OCI-LY3 (cell line): ENCODE measurements at regions not wholly inside any gene's neighbourhood (a gene's known extent, or its start where the extent isn't known, plus 50 kb on each side); places are given as distances from the start of the nearest gene placed in this dataset.

Experiments used
- H2AFZ ChIP-seq: fragments of 200-600, 300-600 bp; shearing (Covaris generic); 2 replicates; pipeline ENCODE4 v1.6.0; 2014; ENCODE audit warnings: antibody characterized with exemption, low read depth, low read length
- H3K27ac ChIP-seq: fragments of 200-600, 300-600 bp; sonication (generic); 2 replicates; pipeline ENCODE4 v1.5.1; 2014; ENCODE audit warnings: mild to moderate bottlenecking, low read length, moderate library complexity, mixed read lengths
- H3K27me3 ChIP-seq: fragments of 200-600, 300-600 bp; sonication (generic); 2 replicates; pipeline ENCODE4 v1.6.1; 2014; ENCODE audit warnings: low read depth, low read length, mixed read lengths
- H3K36me3 ChIP-seq: fragments of 200-600, 300-600 bp; sonication (generic); replicated peaks from 2 replicates; pipeline ENCODE3; 2014; ENCODE audit warnings: low read depth, low read length, mixed read lengths
- H3K4me1 ChIP-seq: fragments of 300-600, 200-600 bp; sonication (generic); 2 replicates; pipeline ENCODE4 v1.6.1; 2014; ENCODE audit warnings: low read length, mixed read lengths
- H3K4me2 ChIP-seq: fragments of 200-600, 300-600 bp; sonication (generic); 2 replicates; pipeline ENCODE4 v1.6.1; 2014; ENCODE audit warnings: low read length, mixed read lengths
- H3K4me3 ChIP-seq: fragments of 300-600, 200-600 bp; sonication (generic); 2 replicates; pipeline ENCODE4 v1.5.1; 2014; ENCODE audit warnings: antibody characterized with exemption, mild to moderate bottlenecking, low read length, moderate library complexity
- H3K79me2 ChIP-seq: fragments of 300-600, 200-600 bp; shearing (Covaris generic); 2 replicates; pipeline ENCODE4 v1.6.1; 2014; ENCODE audit warnings: mild to moderate bottlenecking, low read length, mixed read lengths
- H3K9ac ChIP-seq: fragments of 300-600, 200-600 bp; shearing (Covaris generic); 2 replicates; pipeline ENCODE4 v1.6.0; 2014; ENCODE audit warnings: mild to moderate bottlenecking, low read length, moderate library complexity
- H3K9me3 ChIP-seq: fragments of 200-600, 300-600 bp; shearing (Covaris generic); 2 replicates; pipeline ENCODE4 v1.6.1; 2014; ENCODE audit warnings: low read length, mixed read lengths; ENCODE audit not compliant: insufficient read depth
- H4K20me1 ChIP-seq: fragments of 200-600, 300-600 bp; sonication (generic); 2 replicates; pipeline ENCODE4 v1.6.1; 2016; ENCODE audit warnings: low read length, mixed read lengths; ENCODE audit not compliant: insufficient read depth
- CTCF ChIP-seq: fragments of 200-600, 300-600 bp; sonication (generic); IDR thresholded peaks from 2 replicates; pipeline ENCODE4 v1.5.1; 2014; ENCODE audit warnings: antibody characterized with exemption, low read length, low read depth
- EZH2phosphoT487 ChIP-seq: fragments of 200-600 bp; shearing (Covaris generic); IDR thresholded peaks from 2 replicates; pipeline ENCODE4 v1.6.1; 2018; ENCODE audit warnings: antibody characterized with exemption, mixed run types, low read depth

- Histone ChIP-seq H3K4me3 (no peak overlapping the region), H4K20me1 (no peaks in the 10 kb centered on the region), H3K27ac (no peak overlapping the region), H3K79me2 (no peaks in the 10 kb centered on the region), H3K9ac (no peak overlapping the region), H3K4me1 (no peaks in the 10 kb centered on the region), H2AFZ (no peak overlapping the region), H3K27me3 (no peaks in the 10 kb centered on the region), H3K9me3 (no peaks in the 10 kb centered on the region), H3K36me3 (no peaks in the 10 kb centered on the region), H3K4me2 (no peak overlapping the region)
- no peak for TF ChIP-seq CTCF
- TF ChIP-seq EZH2phosphoT487, result no peak
These were observed 446.3 kb upstream of the GNPDA2 start for GRCh38 chr4:45172636-45173035.

- Histone ChIP-seq H3K79me2 (no peaks in the 10 kb centered on the region), H3K4me1 (no peaks in the 10 kb centered on the region), H2AFZ (no peak overlapping the region), H3K4me3 (no peak overlapping the region), H3K4me2 (no peak overlapping the region), H3K36me3 (no peaks in the 10 kb centered on the region), H3K27ac (no peak overlapping the region), H3K27me3 (no peaks in the 10 kb centered on the region), H3K9me3 (no peaks in the 10 kb centered on the region), H3K9ac (no peak overlapping the region), H4K20me1 (no peaks in the 10 kb centered on the region)
- no peak for TF ChIP-seq EZH2phosphoT487
- no peak for TF ChIP-seq CTCF
These were observed 434.6 kb upstream of the GNPDA2 start for GRCh38 chr4:45160951-45161350.

- H3K36me3 ChIP-seq, result no peaks in the 10 kb centered on the region
- no peaks in the 10 kb centered on the region for H4K20me1 ChIP-seq
- no peak overlapping the region for H3K4me2 ChIP-seq
- no peak overlapping the region for H3K4me3 ChIP-seq
- no peak overlapping the region for H3K9ac ChIP-seq
- no peaks in the 10 kb centered on the region for H3K9me3 ChIP-seq
- no peak overlapping the region for H3K27ac ChIP-seq
- H2AFZ ChIP-seq, result no peak overlapping the region
- no peaks in the 10 kb centered on the region for H3K4me1 ChIP-seq
- no peaks in the 10 kb centered on the region for H3K79me2 ChIP-seq
- TF ChIP-seq CTCF (no peak), EZH2phosphoT487 (no peak)
- H3K27me3 ChIP-seq, result no peaks in the 10 kb centered on the region
These were observed 428.9 kb upstream of the GNPDA2 start for GRCh38 chr4:45155081-45155777.

GRCh38 chr4:45147866-45148265 lies 421.5 kb upstream of the GNPDA2 start:
- no peaks in the 10 kb centered on the region for H4K20me1 ChIP-seq
- H3K79me2 ChIP-seq, result no peaks in the 10 kb centered on the region
- no peaks in the 10 kb centered on the region for H3K36me3 ChIP-seq
- H3K4me2 ChIP-seq, result no peak overlapping the region
- H3K9me3 ChIP-seq, result no peaks in the 10 kb centered on the region
- no peak overlapping the region for H3K4me3 ChIP-seq
- TF ChIP-seq CTCF (no peak), EZH2phosphoT487 (no peak)
- H2AFZ ChIP-seq, result no peak overlapping the region
- no peak overlapping the region for H3K9ac ChIP-seq
- no peak overlapping the region for H3K27ac ChIP-seq
- H3K27me3 ChIP-seq, result no peaks in the 10 kb centered on the region
- H3K4me1 ChIP-seq, result no peaks in the 10 kb centered on the region
